WTC11 (cell line): ENCODE measurements at regions not wholly inside any gene's neighbourhood (a gene's known extent, or its start where the extent isn't known, plus 50 kb on each side); places are given as distances from the start of the nearest gene placed in this dataset.
"Not testable (repeated sequence)": the region's sequence is repeated elsewhere in the genome, so short reads cannot be mapped to it uniquely, and the experiment has no call there.

ENCODE experiments used
- ATAC-seq: fragments of 200-7000 bp; cut with Tn5 transposase; 2 replicates; pipeline ENCODE4 v1.10.0; 2021; ENCODE audit warnings: mild to moderate bottlenecking, moderate library complexity
- CTCF ChIA-PET: fragments of 300-600 bp; sonication (Branson Sonifier 250); formaldehyde crosslinking; loops from one replicate; lab custom pipeline; 2021; ENCODE audit warnings: antibody characterized with exemption; lab: Charles Lee
- POLR2A ChIA-PET: fragments of 350-600 bp; sonication (Branson Sonifier 250); formaldehyde crosslinking; loops from one replicate; lab custom pipeline; 2021; ENCODE audit warnings: antibody characterized with exemption; lab: Charles Lee
- DNase-seq: peaks from one replicate; pipeline ENCODE4 v3.0.0; 2021; ENCODE audit warnings: low spot score
- H3K27ac Mint-ChIP-seq: 2 replicates; pipeline ENCODE4 v1.8.0; 2021; ENCODE audit warnings: mixed read lengths
- H3K27me3 Mint-ChIP-seq: 2 replicates; pipeline ENCODE4 v1.8.0; 2021; ENCODE audit warnings: low read depth, mild to moderate bottlenecking, moderate library complexity, mixed read lengths
- H3K36me3 Mint-ChIP-seq: 2 replicates; pipeline ENCODE4 v1.8.0; 2021; ENCODE audit warnings: mixed read lengths
- H3K4me1 Mint-ChIP-seq: 2 replicates; pipeline ENCODE4 v1.8.0; 2022; ENCODE audit warnings: mixed read lengths
- H3K4me3 Mint-ChIP-seq: 2 replicates; pipeline ENCODE4 v1.8.0; 2021; ENCODE audit warnings: mild to moderate bottlenecking, moderate library complexity, mixed read lengths
- H3K9me3 Mint-ChIP-seq: 2 replicates; pipeline ENCODE4 v1.8.0; 2021; ENCODE audit warnings: mixed read lengths
- CBFB ChIP-seq: sonication (generic); formaldehyde crosslinking; IDR thresholded peaks from 2 replicates; pipeline ENCODE4 v1.8.1; 2022; ENCODE audit warnings: mild to moderate bottlenecking, low read depth, missing genetic modification reagents
- CDX4 ChIP-seq: fragments of 250-450 bp; sonication (Bioruptor Pico); IDR thresholded peaks from 2 replicates; pipeline ENCODE4 v1.9.0; 2021; ENCODE audit warnings: moderate library complexity, mild to moderate bottlenecking, inconsistent platforms, borderline replicate concordance
- ELF4 ChIP-seq: sonication (generic); formaldehyde crosslinking; IDR thresholded peaks from 2 replicates; pipeline ENCODE4 v1.8.1; 2022; ENCODE audit warnings: low read depth, mild to moderate bottlenecking, moderate library complexity, missing genetic modification reagents
- ERG ChIP-seq: fragments of 250-450 bp; sonication (Bioruptor Pico); IDR thresholded peaks from 2 replicates; pipeline ENCODE4 v1.8.0; 2021; ENCODE audit warnings: mild to moderate bottlenecking
- ETV6 ChIP-seq: sonication (generic); formaldehyde crosslinking; IDR thresholded peaks from 2 replicates; pipeline ENCODE4 v1.8.1; 2022; ENCODE audit warnings: mild to moderate bottlenecking, missing genetic modification reagents
- FOXJ3 ChIP-seq: sonication (generic); formaldehyde crosslinking; IDR thresholded peaks from 2 replicates; pipeline ENCODE4 v1.9.0; 2021; ENCODE audit warnings: missing genetic modification reagents, mild to moderate bottlenecking, borderline replicate concordance
- HMGA2 ChIP-seq: fragments of 250-450 bp; sonication (Bioruptor Pico); IDR thresholded peaks from 2 replicates; pipeline ENCODE4 v1.4.0; 2021; ENCODE audit warnings: mild to moderate bottlenecking, moderate library complexity
- IRF1 ChIP-seq: sonication (generic); formaldehyde crosslinking; IDR thresholded peaks from 2 replicates; pipeline ENCODE4 v1.8.0; 2023; ENCODE audit warnings: missing genetic modification reagents
- JUN ChIP-seq: sonication (generic); formaldehyde crosslinking; IDR thresholded peaks from 2 replicates; pipeline ENCODE4 v1.8.0; 2023; ENCODE audit warnings: mild to moderate bottlenecking, missing genetic modification reagents
- NR2C2 ChIP-seq: sonication (generic); formaldehyde crosslinking; IDR thresholded peaks from 2 replicates; pipeline ENCODE4 v1.8.0; 2022; ENCODE audit warnings: mild to moderate bottlenecking, missing genetic modification reagents
- PRDM15 ChIP-seq: sonication (generic); formaldehyde crosslinking; IDR thresholded peaks from 2 replicates; pipeline ENCODE4 v1.8.0; 2022; ENCODE audit warnings: missing genetic modification reagents
- RORB ChIP-seq: fragments of 250-450 bp; sonication (Bioruptor Pico); IDR thresholded peaks from 2 replicates; pipeline ENCODE4 v1.9.0; 2021; ENCODE audit warnings: mild to moderate bottlenecking
- SOX15 ChIP-seq: fragments of 250-450 bp; sonication (Bioruptor Pico); IDR thresholded peaks from 2 replicates; pipeline ENCODE4 v1.9.0; 2021; ENCODE audit warnings: mild to moderate bottlenecking
- SP1 ChIP-seq: sonication (generic); formaldehyde crosslinking; conservative IDR thresholded peaks from 2 replicates; pipeline ENCODE4 v1.8.1; 2022; ENCODE audit warnings: missing genetic modification reagents
- TEAD1 ChIP-seq: sonication (generic); formaldehyde crosslinking; IDR thresholded peaks from 2 replicates; pipeline ENCODE4 v1.8.0; 2022; ENCODE audit warnings: mild to moderate bottlenecking, missing genetic modification reagents
- USF1 ChIP-seq: sonication (generic); formaldehyde crosslinking; IDR thresholded peaks from 2 replicates; pipeline ENCODE4 v1.8.0; 2022; ENCODE audit warnings: mild to moderate bottlenecking, missing genetic modification reagents
- ZMAT4 ChIP-seq: fragments of 250-450 bp; sonication (Bioruptor Pico); IDR thresholded peaks from 2 replicates; pipeline ENCODE4 v1.9.0; 2021; ENCODE audit warnings: mild to moderate bottlenecking
- ZNF121 ChIP-seq: sonication (generic); formaldehyde crosslinking; IDR thresholded peaks from 2 replicates; pipeline ENCODE4 v1.8.0; 2023; ENCODE audit warnings: missing genetic modification reagents
- ZNF396 ChIP-seq: fragments of 250-450 bp; sonication (Bioruptor Pico); IDR thresholded peaks from 2 replicates; pipeline ENCODE4 v1.8.0; 2021; ENCODE audit warnings: mild to moderate bottlenecking, moderate library complexity, borderline replicate concordance

GRCh38 chr14:78010688-78011087 is 159.5 kb upstream of the NRXN3 start:
- CTCF ChIA-PET = no interaction called here
- H3K27me3 Mint-ChIP-seq = no peaks in the 10 kb centered on the region
- POLR2A ChIA-PET = no interaction called here
- H3K9me3 Mint-ChIP-seq = peaks cover 28% of the 10 kb centered on the region
- H3K36me3 Mint-ChIP-seq = no peaks in the 10 kb centered on the region
- H3K27ac Mint-ChIP-seq = no peak overlapping the region
- TF ChIP-seq PRDM15 (CRISPR knock-in tag) (no peak), SOX15 (CRISPR knock-in tag) (no peak), TEAD1 (no peak)
- H3K4me1 Mint-ChIP-seq = no peaks in the 10 kb centered on the region
- ATAC-seq (no peak), DNase-seq (no peak)
- no peak overlapping the region for H3K4me3 Mint-ChIP-seq

- H3K27me3 Mint-ChIP-seq, DNase-seq, POLR2A ChIA-PET, H3K4me3 Mint-ChIP-seq, ATAC-seq, H3K4me1 Mint-ChIP-seq, CTCF ChIA-PET, H3K27ac Mint-ChIP-seq, H3K36me3 Mint-ChIP-seq: not testable (repeated sequence)
- peaks cover 34% of the 10 kb centered on the region for H3K9me3 Mint-ChIP-seq
These were observed 156.3 kb upstream of the NRXN3 start for GRCh38 chr14:78013911-78014310.

- ATAC-seq = no peak
- no peak for DNase-seq
- H3K4me3 Mint-ChIP-seq = no peak overlapping the region
- no peak overlapping the region for H3K27ac Mint-ChIP-seq
- peaks cover 40% of the 10 kb centered on the region for H3K9me3 Mint-ChIP-seq
- CTCF ChIA-PET = no interaction called here
- H3K27me3 Mint-ChIP-seq = no peaks in the 10 kb centered on the region
- POLR2A ChIA-PET = no interaction called here
- no peaks in the 10 kb centered on the region for H3K4me1 Mint-ChIP-seq
- H3K36me3 Mint-ChIP-seq = no peaks in the 10 kb centered on the region
- TF ChIP-seq ERG (CRISPR knock-in tag) (no peak), FOXJ3 (CRISPR knock-in tag) (no peak), USF1 (CRISPR knock-in tag) (no peak), HMGA2 (CRISPR knock-in tag) (no peak), ETV6 (CRISPR knock-in tag) (no peak), ZNF396 (no peak), NR2C2 (CRISPR knock-in tag) (no peak), ZNF121 (CRISPR knock-in tag) (no peak), IRF1 (CRISPR knock-in tag) (no peak), CDX4 (CRISPR knock-in tag) (no peak), RORB (CRISPR knock-in tag) (no peak), ZMAT4 (no peak), SP1 (no peak), CBFB (CRISPR knock-in tag) (no peak), ELF4 (CRISPR knock-in tag) (no peak), JUN (no peak)
These were observed 153.6 kb upstream of the NRXN3 start for GRCh38 chr14:78016532-78016931.
